GM18870 (cell line): ENCODE measurements at regions not wholly inside any gene's neighbourhood (a gene's known extent, or its start where the extent isn't known, plus 50 kb on each side); places are given as distances from the start of the nearest gene placed in this dataset.

Source experiments
- ATAC-seq: cut with Tn5 transposase; IDR thresholded peaks from one replicate; pipeline ENCODE4 v1.9.1; 2021; ENCODE audit warnings: moderate library complexity; ENCODE audit not compliant: unreplicated experiment

DNA sequence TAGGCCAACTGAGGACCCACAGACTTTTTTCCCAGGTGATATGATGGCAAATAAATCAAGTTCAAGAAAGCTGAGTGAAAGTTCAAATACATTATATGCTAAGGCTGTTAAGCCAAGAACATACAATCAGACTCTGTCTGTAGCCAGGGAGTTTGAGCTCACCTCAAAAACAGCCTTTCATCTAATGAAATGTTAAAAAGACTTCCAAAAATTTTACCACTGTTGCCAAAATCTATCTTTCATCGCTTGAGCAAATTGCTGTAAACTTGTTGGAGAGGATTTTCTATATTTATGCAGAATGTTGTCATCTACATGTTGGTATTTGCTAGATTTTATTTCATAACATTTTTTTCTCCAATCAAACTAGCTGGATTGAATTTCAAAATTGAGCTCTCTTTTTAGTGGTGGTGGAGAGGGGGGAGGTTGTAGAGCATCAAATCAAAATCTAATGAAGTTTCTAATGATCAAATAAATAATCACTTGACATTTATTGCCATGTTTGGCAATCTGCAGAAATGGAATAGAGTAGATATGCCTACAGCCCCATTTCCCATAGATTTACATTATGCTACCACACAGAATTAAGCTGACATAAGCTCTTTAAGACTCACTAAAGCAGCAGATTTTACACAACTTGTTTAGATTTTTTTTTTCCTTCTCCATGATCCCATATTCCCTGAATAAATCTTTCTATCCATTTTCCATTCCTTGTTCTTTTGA, 828.9 kb upstream of the ZNF608 start:
- no peak for ATAC-seq

DNA sequence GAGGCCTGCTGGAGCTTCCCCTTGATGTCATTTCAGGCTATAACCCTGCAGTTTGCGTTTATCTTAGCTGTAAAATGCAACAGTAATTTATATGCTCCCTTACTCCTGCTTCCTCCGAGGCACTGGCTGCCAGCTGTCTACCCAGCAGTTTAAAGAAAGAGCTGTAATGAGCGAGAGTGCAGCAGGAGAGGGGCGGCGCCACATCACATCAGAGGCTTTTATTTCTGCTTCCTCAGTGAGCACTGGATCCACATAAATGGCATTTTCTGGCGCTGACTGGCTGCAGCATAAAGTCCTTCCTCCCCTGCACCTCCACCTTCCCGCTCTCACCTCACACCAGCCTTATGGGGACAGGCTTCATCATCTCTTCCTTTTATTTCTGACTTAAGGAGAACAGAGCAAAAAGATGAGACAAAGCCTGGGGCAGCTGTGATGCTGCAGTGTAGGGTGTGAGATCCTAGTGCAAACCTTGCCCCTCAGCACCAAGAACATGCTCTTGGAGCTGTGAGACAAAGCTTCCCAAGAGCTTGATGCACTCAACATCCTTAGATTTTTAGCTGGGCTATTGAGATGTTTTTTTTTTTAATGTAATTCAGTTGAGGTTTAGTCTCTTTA, 829.6 kb upstream of the ZNF608 start:
- no peak for ATAC-seq

DNA sequence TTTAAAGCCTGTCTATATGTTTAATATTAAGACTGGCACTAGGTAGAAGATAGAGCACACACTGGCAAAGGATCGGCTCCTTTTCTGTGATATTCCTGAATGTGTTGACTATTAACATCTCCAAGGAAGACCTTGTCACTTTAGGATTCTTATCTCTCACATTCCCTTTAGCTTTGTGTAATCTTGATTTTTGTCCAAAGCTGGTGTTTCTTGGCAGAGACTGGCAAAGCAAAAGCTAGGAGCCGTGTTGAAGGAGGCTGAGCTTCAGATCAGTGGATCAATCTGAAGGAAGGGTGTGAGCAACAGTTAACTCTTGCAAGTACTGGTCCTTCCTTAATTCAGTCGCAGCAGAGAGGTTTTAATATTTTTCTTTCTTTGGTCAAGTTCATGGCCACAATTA, 830.4 kb upstream of the ZNF608 start:
- ATAC-seq: no peak

DNA sequence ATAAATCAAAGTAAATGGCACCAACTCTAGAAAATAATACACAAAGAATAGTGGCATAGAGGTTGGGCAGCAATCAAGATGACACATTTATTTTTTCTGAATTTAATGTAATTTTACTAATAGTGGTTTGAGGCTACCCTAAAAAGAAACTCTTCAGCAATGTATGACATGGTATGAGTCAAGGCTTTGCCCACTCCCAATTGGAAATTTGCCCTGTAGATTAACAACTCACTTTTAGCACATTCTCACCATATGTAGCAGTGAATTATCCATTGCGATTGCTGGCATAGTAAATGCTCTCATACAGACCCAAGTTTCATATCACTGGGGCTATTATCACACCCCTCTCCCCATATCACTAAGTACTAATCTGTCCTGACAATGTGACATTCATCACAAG, 832.1 kb upstream of the ZNF608 start:
- no peak for ATAC-seq

DNA sequence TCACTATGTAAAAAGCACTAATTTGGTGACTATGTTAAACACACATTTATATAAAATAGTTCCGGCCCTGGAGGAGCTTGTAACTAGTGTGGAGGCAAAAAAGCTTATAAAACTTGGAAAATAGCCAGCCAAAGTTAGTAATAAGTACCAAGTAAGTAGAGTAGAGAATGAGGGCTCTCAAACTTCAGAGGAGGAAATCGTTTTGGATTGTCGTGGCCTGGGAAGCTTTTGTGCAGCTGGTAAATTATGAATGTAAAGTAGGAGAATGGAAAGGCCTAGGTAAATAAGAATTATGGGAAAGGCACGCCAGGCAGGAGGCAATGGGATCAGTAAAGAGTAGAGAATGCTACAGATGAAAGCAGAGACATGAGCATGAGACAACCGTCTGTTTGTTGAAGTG, 832.7 kb upstream of the ZNF608 start:
- no peak for ATAC-seq

DNA sequence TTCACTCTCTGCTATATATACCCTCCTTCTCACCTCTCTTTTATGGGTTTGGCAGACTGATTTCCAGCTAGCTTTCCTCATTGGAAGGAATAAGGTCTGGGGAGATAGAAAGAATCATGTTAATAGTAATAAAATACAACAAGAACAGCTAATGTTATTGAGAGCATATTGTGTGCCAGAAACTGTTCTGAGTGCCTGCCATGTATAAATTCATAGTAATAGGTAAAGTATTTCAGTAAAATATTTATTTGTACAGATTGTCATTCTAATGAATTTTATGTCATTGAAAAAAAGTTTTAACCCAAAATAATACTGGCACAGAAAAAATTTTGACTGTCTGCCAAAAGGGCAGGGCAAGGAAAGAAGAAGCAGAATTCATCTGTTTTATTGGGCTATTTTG, 834.9 kb upstream of the ZNF608 start:
- no peak for ATAC-seq

DNA sequence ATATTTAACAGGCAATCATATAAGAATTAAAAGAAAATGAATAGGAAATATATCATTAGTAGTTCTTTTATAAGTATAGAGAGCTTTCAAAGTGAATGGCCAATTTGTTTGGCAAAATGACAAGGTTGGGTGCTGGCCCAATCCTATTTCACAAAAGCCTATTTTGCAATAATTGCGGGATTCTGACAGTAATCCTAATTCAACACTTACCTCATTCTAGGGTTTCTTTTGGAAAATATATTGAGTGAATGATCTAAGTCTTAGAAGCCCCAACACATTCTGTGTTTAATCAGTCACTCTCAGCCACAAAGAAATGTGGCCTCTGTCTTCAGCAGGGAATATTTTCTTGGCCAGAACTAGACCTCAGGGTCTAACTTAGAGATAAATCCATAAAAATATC, 835.9 kb upstream of the ZNF608 start:
- ATAC-seq: no peak

DNA sequence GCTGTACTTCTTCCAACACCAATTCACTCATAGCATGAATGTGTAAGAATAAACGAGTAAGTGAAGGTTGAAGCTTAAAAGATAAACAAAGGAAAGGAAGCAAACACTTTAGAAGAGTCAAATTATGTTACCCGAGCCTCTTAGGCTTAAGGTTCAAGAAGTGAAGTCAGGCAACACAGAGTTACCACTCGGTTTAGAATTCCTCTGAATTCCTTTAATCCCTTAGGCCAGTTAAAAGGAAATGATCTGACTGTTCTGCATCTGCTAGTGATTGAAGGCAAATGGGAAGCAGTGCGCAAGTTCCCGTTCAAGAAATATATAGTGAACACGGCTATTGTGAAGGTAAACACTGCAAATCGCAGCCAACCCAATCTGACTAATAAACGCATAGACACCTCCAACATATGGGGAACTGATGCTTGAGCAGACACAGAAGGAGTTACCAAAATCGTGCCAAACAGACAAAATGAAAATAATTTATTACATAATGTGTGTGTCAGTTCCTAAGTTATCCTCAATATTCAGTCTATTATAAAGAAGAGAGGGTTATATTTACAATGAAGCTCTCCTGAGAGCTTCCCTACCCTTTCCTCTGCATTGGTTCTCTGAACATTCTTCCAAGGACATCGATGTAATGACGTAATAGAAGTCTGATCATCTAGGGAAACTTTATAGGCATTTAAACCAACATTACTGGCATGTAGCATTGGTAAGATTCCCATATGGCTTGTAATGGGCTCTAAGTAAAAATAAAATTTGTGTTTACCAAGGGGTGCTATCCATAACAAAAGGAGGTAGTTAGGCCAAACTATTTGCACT, 837.1 kb upstream of the ZNF608 start:
- ATAC-seq: no peak

DNA sequence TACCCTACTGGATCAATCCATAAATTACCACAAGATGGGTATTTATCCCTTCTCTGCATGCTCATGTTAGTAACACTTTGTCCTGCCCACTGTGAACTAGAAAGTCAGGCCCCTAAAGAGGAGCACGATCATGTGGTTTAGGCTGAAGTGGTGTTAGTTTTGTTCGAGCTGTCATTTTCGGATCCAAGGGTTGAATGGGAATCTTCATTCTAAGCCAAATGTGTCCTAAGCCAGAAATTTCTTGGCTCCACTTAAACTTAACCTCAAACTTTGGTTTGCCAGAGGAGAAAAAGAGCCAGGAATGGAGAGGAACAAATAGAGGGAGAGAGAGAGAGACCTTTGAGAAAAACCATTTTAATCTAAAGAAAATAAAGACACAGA, 837.7 kb upstream of the ZNF608 start:
- ATAC-seq: no peak

DNA sequence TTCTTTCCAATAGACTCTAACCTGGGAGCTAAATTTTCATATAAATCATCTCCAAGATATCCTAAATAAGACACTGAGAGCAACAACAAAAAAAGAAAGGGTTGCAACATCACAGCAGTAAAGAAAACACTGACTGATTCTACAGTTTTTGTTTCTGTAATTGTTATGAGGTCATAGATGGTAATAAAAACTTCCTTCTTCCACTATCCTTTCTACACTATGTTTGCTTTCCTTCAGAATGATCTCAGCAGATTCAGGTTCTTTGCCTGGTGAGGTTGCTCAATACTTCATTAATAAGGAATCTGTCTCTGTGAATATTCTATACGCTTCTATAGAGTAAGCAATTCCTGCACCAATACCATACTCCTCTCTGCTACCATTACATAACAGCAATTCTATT, 835.6 kb upstream of the GRAMD2B start:
- ATAC-seq: no peak

DNA sequence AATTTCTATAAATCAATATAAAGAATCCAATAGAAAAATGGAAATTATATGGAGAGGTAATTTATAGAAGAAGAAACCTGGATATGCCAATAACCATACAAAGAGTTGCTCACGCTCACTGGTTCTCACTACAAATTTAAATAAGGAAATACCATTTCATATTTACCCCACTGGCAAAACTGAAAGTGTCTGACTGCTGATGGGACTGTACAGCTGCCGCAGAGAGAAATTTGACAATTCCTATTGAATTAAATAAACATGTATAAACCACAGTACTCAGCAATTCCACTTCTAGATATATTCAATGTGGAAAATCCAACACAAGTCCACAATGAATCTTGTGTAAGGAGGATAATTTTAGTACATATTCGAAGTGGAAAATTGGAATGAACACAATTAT, 830.4 kb upstream of the GRAMD2B start:
- no peak for ATAC-seq

DNA sequence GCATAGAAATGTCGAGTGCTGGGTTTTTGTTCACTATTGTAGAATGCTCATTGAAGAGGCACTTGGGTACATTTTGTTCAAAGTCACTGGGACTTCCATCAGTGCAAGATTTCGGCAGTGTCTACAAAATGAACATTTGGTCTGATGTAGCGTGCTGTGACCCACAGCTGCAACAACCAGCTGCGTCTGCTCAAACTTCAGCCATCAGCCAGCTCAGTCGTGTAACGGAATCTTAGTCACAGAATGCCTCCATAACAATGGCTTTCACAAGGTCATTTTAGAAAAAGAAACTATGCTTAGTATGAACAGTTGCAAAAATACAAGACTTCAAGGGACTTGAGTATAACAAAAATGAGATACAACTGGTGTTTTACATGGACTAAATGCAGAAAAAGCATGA, 828.1 kb upstream of the GRAMD2B start:
- no peak for ATAC-seq

DNA sequence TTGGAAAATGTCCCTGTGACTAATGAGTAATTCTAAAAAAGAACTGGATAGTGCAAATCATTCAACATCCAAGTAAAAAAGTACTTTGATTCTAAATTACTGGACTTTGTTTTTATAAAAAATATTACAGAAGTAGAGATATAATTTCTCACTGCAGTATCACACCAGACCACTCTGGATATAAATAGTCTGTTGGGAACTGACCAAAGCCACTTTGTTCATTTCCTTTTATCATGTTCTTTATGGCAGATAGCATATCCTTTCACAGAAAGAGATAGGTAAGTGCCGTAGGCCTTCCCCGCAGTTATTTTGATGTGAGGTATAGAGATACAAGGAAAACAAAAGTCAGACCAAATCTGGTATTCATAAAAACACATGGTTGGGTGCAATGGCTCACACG, 827.4 kb upstream of the GRAMD2B start:
- ATAC-seq: no peak

DNA sequence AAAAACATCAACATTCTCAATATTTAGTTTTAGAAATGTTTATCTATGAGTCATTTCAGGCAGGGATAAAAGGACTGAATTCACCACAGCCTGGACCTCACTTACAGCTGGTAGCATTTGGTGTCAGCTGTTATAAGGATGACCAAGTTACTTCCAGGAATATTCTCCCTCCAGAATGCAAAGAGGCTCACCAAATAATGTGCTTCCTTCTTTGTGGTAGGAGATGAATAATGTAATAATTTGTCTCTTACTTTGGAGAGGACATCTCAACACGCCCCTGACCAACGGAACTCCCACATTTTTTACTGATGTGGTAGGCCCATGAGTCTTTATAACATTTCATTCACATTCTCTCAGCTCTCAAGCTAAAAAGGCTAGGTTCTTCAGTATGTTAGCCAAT, 825.9 kb upstream of the GRAMD2B start:
- ATAC-seq: no peak

DNA sequence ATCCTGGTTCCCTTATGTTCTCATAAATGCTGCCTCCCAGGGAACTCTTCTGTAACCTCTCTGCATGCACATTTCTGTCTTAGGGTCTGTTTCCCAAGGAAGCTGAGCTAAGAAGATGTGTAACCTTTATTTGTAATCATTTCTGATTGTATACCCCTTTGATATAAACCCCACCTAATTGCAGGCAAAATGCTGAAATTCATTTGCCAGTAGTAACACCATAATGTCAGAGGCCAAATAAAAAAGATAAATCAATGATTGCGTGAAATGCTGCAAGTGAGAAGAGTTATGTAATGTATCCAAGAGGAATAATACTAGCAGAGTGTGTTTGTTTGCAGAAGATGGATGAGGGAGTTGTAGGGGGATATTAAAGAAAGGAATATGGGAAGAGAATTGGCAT, 822.6 kb upstream of the GRAMD2B start:
- no peak for ATAC-seq

DNA sequence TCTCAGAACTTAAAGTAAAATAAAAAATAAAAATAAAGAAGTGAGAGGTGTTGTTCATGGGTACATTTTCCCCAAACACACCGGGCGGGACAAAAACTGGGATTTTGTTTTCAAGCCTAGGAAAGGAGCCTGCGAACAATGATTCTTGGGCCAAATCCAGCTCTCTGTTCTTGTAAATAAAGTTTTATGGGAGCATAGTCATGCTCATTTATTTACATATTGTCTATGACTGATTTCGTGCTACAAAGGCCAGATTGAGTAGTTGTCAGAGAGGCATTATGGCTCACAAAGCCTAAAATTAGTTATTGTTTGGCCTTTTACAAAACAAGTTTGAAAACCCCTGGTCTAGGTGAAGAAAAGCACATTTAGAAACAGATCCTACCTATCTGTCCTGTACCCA, 821.0 kb upstream of the GRAMD2B start:
- ATAC-seq: no peak

DNA sequence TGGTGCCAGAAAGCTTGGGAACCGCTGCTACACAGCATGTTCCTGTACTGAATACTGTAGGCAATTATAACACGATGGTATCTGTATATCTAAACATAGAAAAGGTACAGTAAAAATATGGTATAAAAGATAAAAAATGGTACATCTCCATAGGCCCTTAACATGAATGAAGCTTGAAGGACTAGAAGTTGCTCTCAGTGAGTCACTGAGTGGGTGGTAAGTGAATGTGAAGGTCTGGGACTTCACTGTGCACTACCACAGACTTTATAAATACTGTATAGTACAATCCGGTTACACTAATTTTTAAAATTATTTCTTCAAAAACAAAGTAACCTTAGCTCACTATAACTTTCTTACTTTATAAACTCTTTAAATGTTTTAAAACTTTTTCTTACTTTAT, 819.9 kb upstream of the GRAMD2B start:
- ATAC-seq: no peak

DNA sequence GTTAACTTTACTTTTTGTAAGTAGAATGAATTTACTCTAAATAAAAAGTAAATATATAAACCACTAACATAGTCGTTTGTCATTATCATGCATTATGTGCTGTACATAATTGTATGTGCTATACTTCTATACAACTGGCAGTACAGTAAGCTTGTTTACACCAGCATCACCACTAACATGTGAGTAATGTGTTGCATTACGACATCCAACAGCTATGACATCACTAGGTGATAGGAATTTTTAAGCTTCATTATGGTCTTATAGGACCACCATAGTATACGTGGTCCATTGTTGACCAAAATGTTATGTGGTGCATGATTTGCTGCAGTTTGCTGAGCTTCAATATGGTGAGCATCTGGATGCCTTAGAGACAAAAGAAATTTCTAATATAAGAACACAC, 819.1 kb upstream of the GRAMD2B start:
- ATAC-seq: no peak

DNA sequence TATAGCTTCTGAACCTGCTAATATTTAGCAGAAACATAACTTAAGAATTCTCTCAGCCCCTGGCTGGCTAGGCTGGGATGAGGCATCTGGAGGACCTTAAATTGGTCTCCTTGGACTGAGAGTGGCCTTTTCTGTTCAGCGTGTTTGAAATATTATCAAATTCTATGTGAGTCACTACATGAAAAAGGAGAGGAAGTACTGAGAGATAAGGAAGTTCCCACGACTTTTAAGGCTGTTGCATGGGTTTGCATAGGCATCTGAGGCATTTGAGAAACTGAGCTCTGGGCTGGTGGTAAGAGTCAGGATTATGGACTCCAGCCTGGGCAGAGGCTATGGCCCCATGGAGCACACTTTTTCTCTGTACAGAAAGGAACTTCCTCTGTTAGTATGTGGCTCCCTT, 816.2 kb upstream of the GRAMD2B start:
- ATAC-seq: no peak

DNA sequence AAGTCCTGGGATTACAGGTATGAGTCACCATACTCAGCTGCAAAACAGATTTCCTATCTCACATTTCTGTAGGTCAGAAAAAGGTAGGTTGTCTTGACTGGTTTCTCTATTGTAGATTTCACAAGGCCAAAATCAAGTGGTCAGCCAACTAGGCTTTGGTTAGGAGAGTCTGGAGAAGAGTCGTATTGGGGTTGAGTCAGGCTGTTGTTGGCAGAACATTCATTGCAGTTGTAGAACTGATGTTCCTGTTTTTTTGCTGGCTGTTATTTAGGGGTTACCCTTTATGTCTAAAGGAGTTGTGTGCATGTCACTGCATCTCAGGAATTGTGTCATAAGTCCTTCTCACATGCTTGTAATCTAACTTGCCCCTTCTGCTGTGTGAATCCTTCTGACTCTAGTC, 814.2 kb upstream of the GRAMD2B start:
- ATAC-seq: no peak

DNA sequence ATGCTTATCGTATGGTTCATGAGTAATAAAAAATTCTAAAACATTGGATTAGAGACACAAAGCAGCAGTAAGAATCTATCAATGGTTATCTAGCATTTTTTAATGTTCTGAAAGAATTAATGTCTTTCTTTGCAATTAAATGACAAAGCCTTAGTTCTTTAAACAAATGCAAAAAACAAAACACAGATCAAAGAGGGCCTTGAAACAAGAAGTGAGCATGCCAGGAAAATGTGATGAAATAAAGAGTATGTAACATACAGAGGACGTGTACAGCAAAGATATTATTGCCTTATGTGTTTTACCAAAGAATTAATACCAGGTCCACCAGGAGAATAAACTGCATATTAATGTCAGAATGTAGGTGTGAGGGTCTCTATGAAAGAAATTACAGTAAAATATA, 812.3 kb upstream of the GRAMD2B start:
- no peak for ATAC-seq

DNA sequence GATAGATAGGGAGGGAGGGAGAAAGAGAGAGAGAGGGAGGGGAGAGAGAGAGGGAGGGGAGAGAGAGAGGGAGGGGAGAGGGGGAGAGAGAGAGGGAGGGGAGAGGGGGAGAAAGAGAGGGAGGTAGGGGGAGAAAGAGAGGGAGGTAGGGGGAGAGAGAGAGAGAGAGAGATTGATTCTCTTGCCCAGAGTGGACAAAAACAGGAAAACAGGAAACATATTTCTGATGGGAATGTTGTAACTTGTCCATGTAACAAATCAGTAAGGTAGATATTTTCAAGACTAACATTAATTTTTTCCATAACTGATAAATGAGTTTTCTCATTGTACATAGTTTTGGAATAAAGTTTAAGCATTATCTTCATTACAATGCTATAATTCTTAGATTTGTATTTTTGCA, 811.7 kb upstream of the GRAMD2B start:
- ATAC-seq: no peak
